ENCODE measurements at regions not wholly inside any gene's neighbourhood (a gene's known extent, or its start where the extent isn't known, plus 50 kb on each side); places are given as distances from the start of the nearest gene placed in this dataset.

GRCh38 chr6:90431576-90431975 lies 134.9 kb upstream of the BACH2 start:
- in situ Hi-C loops (cut with MboI; ENCODE audit: low sequenced_read_pairs, unreplicated experiment) = no loop called here
- no peak for DNase-seq (ENCODE audit: low spot score)
- no peak for TF ChIP-seq CTCF (IDR thresholded peaks at IDR 0.05; ENCODE audit: borderline replicate concordance, control extremely low read depth, extremely low read depth, insufficient read depth, missing control alignments)

DNA sequence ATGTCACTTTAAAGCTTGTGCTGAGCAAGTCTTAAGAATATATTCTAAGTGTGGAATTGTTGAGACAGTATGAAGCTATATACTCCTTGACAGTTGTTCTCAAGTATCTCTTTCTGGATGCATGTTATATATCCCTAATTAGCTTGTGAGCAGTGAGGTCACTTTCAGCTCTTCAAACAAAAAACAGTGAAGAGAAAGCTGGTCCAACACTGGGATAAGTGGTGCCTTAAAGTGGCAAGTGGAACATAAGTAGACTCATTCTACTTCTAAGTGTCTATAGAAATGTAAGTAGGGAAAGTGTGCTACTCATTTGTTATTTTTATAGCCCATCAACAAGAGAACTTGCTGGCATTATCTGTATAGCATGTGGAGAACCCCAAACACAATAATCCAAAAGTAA lies 133.1 kb upstream of the BACH2 start:
- in situ Hi-C loops (cut with MboI; ENCODE audit: low sequenced_read_pairs, unreplicated experiment) = no loop called here
- no peak for TF ChIP-seq CTCF (IDR thresholded peaks at IDR 0.05; ENCODE audit: borderline replicate concordance, control extremely low read depth, extremely low read depth, insufficient read depth, missing control alignments)
- no peak for DNase-seq (ENCODE audit: low spot score)

DNA sequence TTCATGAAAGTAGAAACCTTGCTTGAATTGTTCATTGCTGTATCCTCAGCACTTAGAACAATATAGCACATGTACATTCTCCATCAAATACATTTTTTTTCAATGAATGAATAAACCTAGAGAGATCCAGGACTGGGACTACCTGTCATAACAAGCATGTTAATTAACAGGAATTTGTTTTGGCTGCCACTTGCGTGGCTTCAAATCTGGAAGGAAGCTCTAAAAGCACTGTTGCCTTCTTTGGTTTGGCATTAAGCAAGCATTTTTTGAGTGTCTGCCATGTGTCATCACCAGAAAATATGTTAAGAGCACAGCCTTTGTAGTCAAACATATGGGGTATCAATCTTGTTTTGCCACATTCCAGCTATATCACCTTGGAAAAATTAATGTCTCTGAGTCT lies 131.9 kb upstream of the BACH2 start:
- no peak for DNase-seq (ENCODE audit: low spot score)
- TF ChIP-seq CTCF (IDR thresholded peaks at IDR 0.05; ENCODE audit: borderline replicate concordance, control extremely low read depth, extremely low read depth, insufficient read depth, missing control alignments) = no peak
- in situ Hi-C loops (cut with MboI; ENCODE audit: low sequenced_read_pairs, unreplicated experiment) = no loop called here

DNA sequence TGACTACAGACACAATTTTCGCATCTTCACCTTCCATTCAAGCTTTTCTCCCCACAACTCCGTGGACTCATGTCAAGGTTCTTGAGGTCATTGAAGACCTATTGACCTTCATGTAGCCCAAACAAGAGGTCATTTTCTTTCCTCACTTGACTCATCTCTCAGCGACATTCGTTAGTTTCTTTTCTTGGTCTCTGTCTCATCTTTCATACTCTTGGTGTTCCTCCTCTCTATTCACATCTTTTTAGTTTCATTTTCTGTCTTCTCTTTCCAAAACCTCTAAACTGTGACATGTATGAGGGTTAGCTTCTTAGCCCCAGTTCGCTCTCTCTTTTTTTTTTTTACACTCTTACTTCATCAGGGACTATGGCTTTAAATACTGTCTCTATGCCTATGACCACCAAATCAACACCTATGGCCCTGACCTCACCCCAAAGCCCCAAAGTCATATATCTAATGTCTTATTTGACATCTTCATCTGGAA lies 128.6 kb upstream of the BACH2 start:
- DNase-seq (ENCODE audit: low spot score) = peak; percentile 65
- in situ Hi-C loops (cut with MboI; ENCODE audit: low sequenced_read_pairs, unreplicated experiment) = no loop called here
- no peak for TF ChIP-seq CTCF (IDR thresholded peaks at IDR 0.05; ENCODE audit: borderline replicate concordance, control extremely low read depth, extremely low read depth, insufficient read depth, missing control alignments)

DNA sequence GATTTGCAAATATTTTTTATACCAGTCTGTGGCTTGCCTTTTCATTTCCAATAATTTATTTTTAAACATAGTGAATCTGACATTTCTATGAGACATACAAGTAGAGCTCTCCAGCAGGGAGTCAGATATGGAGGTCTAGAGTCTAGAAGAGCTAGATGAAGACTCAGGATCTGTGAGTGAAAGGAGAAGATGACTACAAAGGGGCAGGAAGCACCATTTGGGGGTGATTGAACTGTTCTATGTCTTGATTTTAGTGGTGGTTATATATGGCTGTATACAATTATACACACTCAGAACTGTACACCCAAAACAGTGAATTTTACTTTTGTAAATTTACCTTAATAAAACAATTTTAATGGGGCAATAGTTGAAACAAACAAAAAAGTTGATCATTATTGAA lies 127.9 kb upstream of the BACH2 start:
- no peak for DNase-seq (ENCODE audit: low spot score)
- TF ChIP-seq CTCF (IDR thresholded peaks at IDR 0.05; ENCODE audit: borderline replicate concordance, control extremely low read depth, extremely low read depth, insufficient read depth, missing control alignments) = no peak
- in situ Hi-C loops (cut with MboI; ENCODE audit: low sequenced_read_pairs, unreplicated experiment) = no loop called here

DNA sequence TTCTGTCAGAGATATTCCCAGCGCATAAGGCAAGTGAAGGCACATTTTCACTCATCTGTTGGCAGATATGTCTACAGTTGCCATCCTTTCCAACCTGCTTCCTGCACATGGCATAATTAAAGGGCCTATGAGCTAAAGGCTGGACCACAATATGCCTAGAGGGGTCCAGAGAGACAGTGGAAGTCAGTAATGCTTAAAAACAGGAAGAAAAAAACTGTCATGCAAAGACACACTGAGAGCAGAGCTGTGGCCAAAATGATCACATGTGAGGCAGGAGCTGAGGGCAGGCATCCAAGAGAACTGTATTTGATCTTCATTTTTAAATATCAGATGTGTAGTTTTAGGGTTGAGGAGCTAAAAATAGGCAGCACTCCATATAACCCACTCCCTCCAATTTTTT lies 125.0 kb upstream of the BACH2 start:
- in situ Hi-C loops (cut with MboI; ENCODE audit: low sequenced_read_pairs, unreplicated experiment) = no loop called here
- no peak for DNase-seq (ENCODE audit: low spot score)
- no peak for TF ChIP-seq CTCF (IDR thresholded peaks at IDR 0.05; ENCODE audit: borderline replicate concordance, control extremely low read depth, extremely low read depth, insufficient read depth, missing control alignments)

DNA sequence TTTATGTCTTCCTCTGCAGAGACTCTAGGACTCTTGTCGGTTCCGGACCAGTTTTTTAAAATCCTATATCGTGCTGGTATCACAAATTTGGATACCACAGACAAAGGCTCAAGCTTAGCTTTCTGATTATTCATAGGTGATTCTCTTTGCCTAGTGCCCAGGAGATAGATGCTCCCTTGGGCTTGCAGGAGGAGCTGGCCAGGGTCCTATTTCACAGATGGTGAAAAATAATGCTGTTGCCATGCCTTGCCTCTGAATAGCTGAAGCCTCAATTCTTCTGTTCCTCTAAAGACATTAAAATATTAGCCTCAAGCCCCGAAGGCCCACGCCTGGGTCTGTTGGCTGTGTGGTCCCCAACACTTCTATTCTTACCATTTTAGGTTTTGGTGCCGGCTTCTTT lies 123.9 kb upstream of the BACH2 start:
- in situ Hi-C loops (cut with MboI; ENCODE audit: low sequenced_read_pairs, unreplicated experiment) = no loop called here
- no peak for DNase-seq (ENCODE audit: low spot score)
- TF ChIP-seq CTCF (IDR thresholded peaks at IDR 0.05; ENCODE audit: borderline replicate concordance, control extremely low read depth, extremely low read depth, insufficient read depth, missing control alignments) = no peak
